ENCODE measurements at regions not wholly inside any gene's neighbourhood (a gene's known extent, or its start where the extent isn't known, plus 50 kb on each side); places are given as distances from the start of the nearest gene placed in this dataset.

- no peak for TF ChIP-seq TAF1 (IDR thresholded peaks at IDR 0.05; ENCODE audit: low read depth)
- TF ChIP-seq EGR1 (IDR thresholded peaks at IDR 0.05): no peak
- TF ChIP-seq ZBTB7A (IDR thresholded peaks at IDR 0.05; ENCODE audit: low read depth): no peak
- no peak for TF ChIP-seq MAX (IDR thresholded peaks at IDR 0.05)
- no peak for TF ChIP-seq RAD21 (IDR thresholded peaks at IDR 0.05; ENCODE audit: low read depth)
- no peak for TF ChIP-seq TCF12 (IDR thresholded peaks at IDR 0.05; ENCODE audit: low read depth)
- TF ChIP-seq YY1 (IDR thresholded peaks at IDR 0.05; ENCODE audit: low read depth): no peak
- no peak for TF ChIP-seq FOXM1 (IDR thresholded peaks at IDR 0.05; ENCODE audit: borderline replicate concordance, low read depth)
- TF ChIP-seq CEBPB (IDR thresholded peaks at IDR 0.05): no peak
- no peak for TF ChIP-seq NFIC (IDR thresholded peaks at IDR 0.05)
- TF ChIP-seq CREB1 (IDR thresholded peaks at IDR 0.05; ENCODE audit: low read depth): no peak
- no peak for TF ChIP-seq REST (IDR thresholded peaks at IDR 0.05; ENCODE audit: low read depth)
- no peak for TF ChIP-seq USF1 (IDR thresholded peaks at IDR 0.05)
- TF ChIP-seq TEAD4 (IDR thresholded peaks at IDR 0.05): no peak
- TF ChIP-seq EP300 (IDR thresholded peaks at IDR 0.05; ENCODE audit: borderline replicate concordance): no peak
Measured at GRCh38 chr3:53422954-53423698, 71.3 kb upstream of the CACNA1D start.

GRCh38 chr3:53425936-53426335 lies 68.5 kb upstream of the CACNA1D start:
- no peak for TF ChIP-seq ZBTB7A (IDR thresholded peaks at IDR 0.05; ENCODE audit: low read depth)

- no peak for TF ChIP-seq TEAD4 (IDR thresholded peaks at IDR 0.05)
- TF ChIP-seq REST (IDR thresholded peaks at IDR 0.05; ENCODE audit: low read depth): no peak
- TF ChIP-seq RAD21 (IDR thresholded peaks at IDR 0.05; ENCODE audit: low read depth): peak; percentile 48
- no peak for TF ChIP-seq CREB1 (IDR thresholded peaks at IDR 0.05; ENCODE audit: low read depth)
Measured at GRCh38 chr3:53426918-53427317, 67.5 kb upstream of the CACNA1D start.

- TF ChIP-seq TCF12 (IDR thresholded peaks at IDR 0.05; ENCODE audit: low read depth) (no peak), EP300 (IDR thresholded peaks at IDR 0.05; ENCODE audit: borderline replicate concordance) (no peak), YY1 (IDR thresholded peaks at IDR 0.05; ENCODE audit: low read depth) (no peak), ZBTB7A (IDR thresholded peaks at IDR 0.05; ENCODE audit: low read depth) (no peak), REST (IDR thresholded peaks at IDR 0.05; ENCODE audit: low read depth) (no peak), NFIC (IDR thresholded peaks at IDR 0.05) (no peak), EGR1 (IDR thresholded peaks at IDR 0.05) (no peak), TAF1 (IDR thresholded peaks at IDR 0.05; ENCODE audit: low read depth) (no peak), TEAD4 (IDR thresholded peaks at IDR 0.05) (no peak), RAD21 (IDR thresholded peaks at IDR 0.05; ENCODE audit: low read depth) (no peak), CREB1 (IDR thresholded peaks at IDR 0.05; ENCODE audit: low read depth) (no peak), FOXM1 (IDR thresholded peaks at IDR 0.05; ENCODE audit: borderline replicate concordance, low read depth) (no peak), CEBPB (IDR thresholded peaks at IDR 0.05) (no peak), USF1 (IDR thresholded peaks at IDR 0.05) (no peak), MAX (IDR thresholded peaks at IDR 0.05) (no peak)
Measured at GRCh38 chr3:53436828-53437227, 57.6 kb upstream of the CACNA1D start.
